Pancreas (tissue), 10 donors: ENCODE measurements at regions not wholly inside any gene's neighbourhood (a gene's known extent, or its start where the extent isn't known, plus 50 kb on each side); places are given as distances from the start of the nearest gene placed in this dataset.
A peak's percentile ranks its signal among the peaks of the same experiment; 100 is the strongest.

ENCODE experiments used
- ATAC-seq, 4 donors: fragments of 200-7000 bp; cut with Tn5 transposase; one replicate each; pipeline versions ENCODE4 v1.8.0 to v1.9.1; 2020; ENCODE audit warnings: mild to moderate bottlenecking in 4 of 4, moderate library complexity in 4 of 4
- DNase-seq, 6 donors: peaks; one replicate each; pipeline ENCODE4 v3.0.0-alpha.2; 2020
- FAIRE-seq: peaks from 2 replicates; lab custom pipeline; 2012; peaks lifted over from hg19 to GRCh38; lab: Jason Lieb, UNC
- H3K27ac ChIP-seq, 4 donors: fragments of 200-600 bp; sonication (generic); 1 replicate in 3 of 4; 2 replicates in 1 of 4; pipeline versions ENCODE4 v1.5.0 to v1.8.0; 2020
- H3K27me3 ChIP-seq, 4 donors: fragments of 200-600 bp; one replicate each; pipeline ENCODE4 v1.8.0; 2021
- H3K36me3 ChIP-seq, 3 donors: fragments of 200-600 bp; sonication (generic) in 1 of 3; one replicate each; pipeline versions ENCODE4 v1.5.0 to v1.8.0; 2020 to 2021
- H3K4me1 ChIP-seq, 3 donors: fragments of 200-600 bp; one replicate each; pipeline ENCODE4 v1.8.0; 2021
- H3K4me3 ChIP-seq, 4 donors: fragments of 200-600 bp; sonication (generic) in 2 of 4; one replicate each; pipeline versions ENCODE4 v1.5.0 to v1.8.0; 2020 to 2021
- H3K9me3 ChIP-seq, 4 donors: fragments of 200-600 bp; one replicate each; pipeline ENCODE4 v1.8.0; 2021
- CTCF ChIP-seq, 4 donors: fragments of 200-600 bp; sonication (generic) in 3 of 4; IDR thresholded peaks; one replicate each; pipeline versions ENCODE4 v1.5.0 to v1.8.0; 2021; ENCODE audit warnings: antibody characterized with exemption in 4 of 4
- WGBS, 2 donors: extraction: QIAGEN DNeasy Blood & Tissue Kit; methylation state at CpG; one replicate each; pipeline ENCODE4 v1.1.7; 2013; 5-methylcytosine and 5-hydroxymethylcytosine counted together
- intact Hi-C, 3 donors: fragments of 100-400 bp; cut with DNase I; formaldehyde crosslinking; loops; one replicate each; pipeline versions ENCODE4 v1.11.1 to v1.14.2; 2022
- donor health status: healthy with polysubstance abuse.
- donor health status: DM: no; HTN: no; CAD: no; lungs with moderate emphysema.
- donor health status: DM: no; HTN: no; CAD: no.
- donor health status: control.
- donor health status: control.
- donor health status: Bipolar disorder and iron deficiency.
- donor health status: DM: yes; HTN: yes; CAD: no.
- donor health status: DM: no; HTN: no; CAD: no.
- donor health status: DM: no; HTN: no; CAD: no.
- donor health status: DM: yes; HTN: yes; CAD: no.

DNA sequence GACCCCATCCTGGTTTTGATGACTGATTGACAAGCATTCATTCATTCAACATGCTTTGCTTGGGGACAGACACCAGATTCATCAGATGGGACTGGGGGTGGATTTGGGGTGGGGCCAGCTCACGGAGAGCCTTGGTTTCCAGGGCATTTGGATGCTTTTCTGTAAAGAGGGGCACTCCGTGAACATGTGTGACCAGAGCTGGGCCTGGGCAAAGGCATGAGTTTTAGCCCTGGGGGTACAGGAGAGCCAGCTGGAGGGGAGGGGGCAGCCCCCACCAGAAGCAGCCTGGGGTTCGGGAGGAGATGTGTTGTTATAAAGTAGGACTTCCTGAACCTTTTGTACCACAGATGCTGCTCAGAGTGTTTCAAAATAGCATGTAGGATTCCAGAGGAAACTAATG, 99.7 kb downstream of the RIPK4 start:
- no peak for TF ChIP-seq CTCF (IDR thresholded peaks at IDR 0.05)
- Histone ChIP-seq H3K27ac (no peak overlapping the region), H3K27me3 (no peaks in the 10 kb centered on the region), H3K9me3 (no peaks in the 10 kb centered on the region), H3K36me3 (no peaks in the 10 kb centered on the region), H3K4me1 (peaks cover 0 to 5% (median 0%) of the 10 kb centered on the region in 3 donors), H3K4me3 (no peak overlapping the region)
- intact Hi-C loops, result no loop called here
- WGBS, 2 donors, result 83 to 87% methylated on average over 3 of the region's 3 CpGs
- FAIRE-seq (no peak), DNase-seq (peak in 1 of 6 donors; percentile 35), ATAC-seq (no peak)

DNA sequence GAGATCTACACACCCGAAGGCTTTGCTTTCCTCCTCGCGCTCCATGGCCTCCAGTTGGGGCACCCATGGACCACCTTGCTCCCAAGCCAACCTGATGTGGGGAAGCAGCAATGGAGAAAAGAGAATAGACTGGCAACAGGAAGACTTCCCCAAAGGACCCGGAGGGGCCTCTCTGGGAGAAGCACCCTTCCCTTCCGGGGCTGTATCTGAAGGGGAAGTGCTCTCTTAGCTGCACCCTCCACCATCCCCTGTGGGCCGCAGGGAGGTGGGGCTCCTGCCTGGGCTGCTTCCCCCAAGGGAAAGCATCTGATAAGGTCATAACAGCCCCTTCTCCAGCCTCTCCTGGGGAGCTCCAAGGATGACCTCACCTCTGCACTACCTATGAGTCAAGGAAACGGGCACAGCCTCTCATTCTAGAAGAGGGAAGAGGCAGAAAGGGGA, 100.2 kb downstream of the RIPK4 start:
- no peaks in the 10 kb centered on the region for H3K27me3 ChIP-seq
- ATAC-seq (no peak), DNase-seq (peak in 1 of 6 donors; percentile 46)

GRCh38 chr21:41665766-41666595, 100.9 kb downstream of the RIPK4 start:
- TF ChIP-seq CTCF (IDR thresholded peaks at IDR 0.05), result no peak
- Histone ChIP-seq H3K9me3 (no peaks in the 10 kb centered on the region), H3K4me1 (peaks cover 0 to 5% (median 0%) of the 10 kb centered on the region in 3 donors), H3K27ac (no peak overlapping the region), H3K27me3 (no peaks in the 10 kb centered on the region), H3K36me3 (no peaks in the 10 kb centered on the region), H3K4me3 (no peak overlapping the region)
- peak in 1 of 6 donors; percentile 41 for DNase-seq
- FAIRE-seq, result no peak
- intact Hi-C loops, result no loop called here
- no peak for ATAC-seq
- 81 to 86% methylated on average over 16 of the region's 16 CpGs for WGBS, 2 donors

More for the DNA sequence above, 100.2 kb downstream of the RIPK4 start:
- Histone ChIP-seq H3K9me3 (no peaks in the 10 kb centered on the region), H3K36me3 (no peaks in the 10 kb centered on the region), H3K27ac (no peak overlapping the region), H3K4me1 (peaks cover 0 to 5% (median 0%) of the 10 kb centered on the region in 3 donors), H3K4me3 (no peak overlapping the region)
- no peak for FAIRE-seq
- WGBS, 2 donors, result 79 to 81% methylated on average over 7 of the region's 7 CpGs
- intact Hi-C loops, result no loop called here
- TF ChIP-seq CTCF (IDR thresholded peaks at IDR 0.05), result no peak

- WGBS, 2 donors, result 82 to 87% methylated on average over 32 of the region's 32 CpGs
Observed at GRCh38 chr21:41664881-41665765, 101.7 kb downstream of the RIPK4 start.

More at GRCh38 chr21:41664881-41665765, 101.7 kb downstream of the RIPK4 start:
- Histone ChIP-seq H3K4me3 (no peak overlapping the region), H3K36me3 (no peaks in the 10 kb centered on the region), H3K27me3 (no peaks in the 10 kb centered on the region), H3K4me1 (peaks cover 0 to 5% (median 0%) of the 10 kb centered on the region in 3 donors), H3K27ac (no peak overlapping the region), H3K9me3 (no peaks in the 10 kb centered on the region)
- FAIRE-seq (no peak), DNase-seq (peak in 1 of 6 donors; percentile 42), ATAC-seq (peak in 1 of 4 donors; percentile 10)
- intact Hi-C loops, result no loop called here
- no peak for TF ChIP-seq CTCF (IDR thresholded peaks at IDR 0.05)
